ENCODE measurements at regions not wholly inside any gene's neighbourhood (a gene's known extent, or its start where the extent isn't known, plus 50 kb on each side); places are given as distances from the start of the nearest gene placed in this dataset.

- peaks cover 0 to 12% (median 0%) of the 10 kb centered on the region in 7 donors for H3K27me3 ChIP-seq
- H3K27ac ChIP-seq = no peak overlapping the region
- no peaks in the 10 kb centered on the region for H3K9me3 ChIP-seq
- intact Hi-C loops (cut with DNase I) = no loop called here
- H3K4me3 ChIP-seq = no peak overlapping the region
- TF ChIP-seq CTCF (IDR thresholded peaks at IDR 0.05) = no peak
- no peak for DNase-seq
- WGBS, 2 donors = 82% methylated on average over 13 of the region's 13 CpGs
- no peak for ATAC-seq
- no peaks in the 10 kb centered on the region for H3K36me3 ChIP-seq
- peaks cover 0 to 21% (median 0%) of the 10 kb centered on the region in 9 donors for H3K4me1 ChIP-seq
Observed at GRCh38 chr6:167710363-167710920, 116.3 kb upstream of the AFDN start.

- H3K27me3 ChIP-seq = peaks cover 0 to 12% (median 0%) of the 10 kb centered on the region in 7 donors
- no peak for ATAC-seq
Observed at GRCh38 chr6:167711211-167711610, 115.5 kb upstream of the AFDN start.

GRCh38 chr6:167711768-167712730 lies 114.7 kb upstream of the AFDN start:
- ATAC-seq (peak in 6 of 8 donors; percentile 12 to 53 (median 28)), DNase-seq (no peak)
- Histone ChIP-seq H3K36me3 (no peaks in the 10 kb centered on the region), H3K9me3 (no peaks in the 10 kb centered on the region), H3K27ac (no peak overlapping the region), H3K4me3 (no peak overlapping the region), H3K27me3 (peaks cover 0 to 12% (median 0%) of the 10 kb centered on the region in 7 donors), H3K4me1 (peaks cover 0 to 21% (median 0%) of the 10 kb centered on the region in 9 donors)
- no peak for TF ChIP-seq CTCF (IDR thresholded peaks at IDR 0.05)
- intact Hi-C loops (cut with DNase I) = no loop called here
- WGBS, 2 donors = 79 to 87% methylated on average over 18 to 19 of the region's 19 CpGs

More at GRCh38 chr6:167711211-167711610, 115.5 kb upstream of the AFDN start:
- no peaks in the 10 kb centered on the region for H3K36me3 ChIP-seq
- no peak overlapping the region for H3K27ac ChIP-seq
- DNase-seq = no peak
- WGBS, 2 donors = 85 to 93% methylated on average over 8 of the region's 8 CpGs
- intact Hi-C loops (cut with DNase I) = no loop called here
- no peak for TF ChIP-seq CTCF (IDR thresholded peaks at IDR 0.05)
- H3K9me3 ChIP-seq = no peaks in the 10 kb centered on the region
- no peak overlapping the region for H3K4me3 ChIP-seq
- peaks cover 0 to 21% (median 0%) of the 10 kb centered on the region in 9 donors for H3K4me1 ChIP-seq

- ATAC-seq = peak in 3 of 8 donors; percentile 38 to 42 (median 41)
- Histone ChIP-seq H3K27ac (no peak overlapping the region), H3K27me3 (peaks cover 0 to 12% (median 0%) of the 10 kb centered on the region in 7 donors), H3K4me1 (peaks cover 0 to 21% (median 0%) of the 10 kb centered on the region in 9 donors), H3K36me3 (no peaks in the 10 kb centered on the region), H3K4me3 (no peak overlapping the region), H3K9me3 (peaks cover 0 to 3% (median 0%) of the 10 kb centered on the region in 11 donors)
- intact Hi-C loops (cut with DNase I) = no loop called here
- 82 to 93% methylated on average over 18 of the region's 18 CpGs for WGBS, 2 donors
- no peak for DNase-seq
- TF ChIP-seq CTCF (IDR thresholded peaks at IDR 0.05) = no peak
Observed at GRCh38 chr6:167712731-167713475, 113.8 kb upstream of the AFDN start.
